ENCODE measurements at regions not wholly inside any gene's neighbourhood (a gene's known extent, or its start where the extent isn't known, plus 50 kb on each side); places are given as distances from the start of the nearest gene placed in this dataset.

DNA sequence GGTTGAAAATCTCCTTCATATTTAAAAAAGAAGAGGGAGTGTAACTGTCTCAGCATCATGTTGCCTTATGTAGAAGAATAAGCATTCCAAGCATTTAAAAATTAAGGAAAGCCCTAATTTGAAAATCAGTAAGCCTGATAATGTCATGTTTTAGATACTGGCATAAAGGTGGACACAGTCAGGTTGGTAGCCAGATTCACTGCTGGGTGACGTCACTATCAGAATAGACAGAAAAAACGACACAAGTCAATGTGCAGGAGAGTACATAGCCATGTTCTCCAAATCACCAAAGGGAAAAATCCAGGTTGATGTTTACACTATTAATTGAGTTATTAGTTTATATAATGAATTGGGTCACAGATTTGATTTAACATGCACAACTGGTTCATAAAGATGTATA lies 50.8 kb upstream of the POU3F2 start:
- no peak for TF ChIP-seq POLR2AphosphoS5 (IDR thresholded peaks at IDR 0.05)
- TF ChIP-seq, protein P1, sequence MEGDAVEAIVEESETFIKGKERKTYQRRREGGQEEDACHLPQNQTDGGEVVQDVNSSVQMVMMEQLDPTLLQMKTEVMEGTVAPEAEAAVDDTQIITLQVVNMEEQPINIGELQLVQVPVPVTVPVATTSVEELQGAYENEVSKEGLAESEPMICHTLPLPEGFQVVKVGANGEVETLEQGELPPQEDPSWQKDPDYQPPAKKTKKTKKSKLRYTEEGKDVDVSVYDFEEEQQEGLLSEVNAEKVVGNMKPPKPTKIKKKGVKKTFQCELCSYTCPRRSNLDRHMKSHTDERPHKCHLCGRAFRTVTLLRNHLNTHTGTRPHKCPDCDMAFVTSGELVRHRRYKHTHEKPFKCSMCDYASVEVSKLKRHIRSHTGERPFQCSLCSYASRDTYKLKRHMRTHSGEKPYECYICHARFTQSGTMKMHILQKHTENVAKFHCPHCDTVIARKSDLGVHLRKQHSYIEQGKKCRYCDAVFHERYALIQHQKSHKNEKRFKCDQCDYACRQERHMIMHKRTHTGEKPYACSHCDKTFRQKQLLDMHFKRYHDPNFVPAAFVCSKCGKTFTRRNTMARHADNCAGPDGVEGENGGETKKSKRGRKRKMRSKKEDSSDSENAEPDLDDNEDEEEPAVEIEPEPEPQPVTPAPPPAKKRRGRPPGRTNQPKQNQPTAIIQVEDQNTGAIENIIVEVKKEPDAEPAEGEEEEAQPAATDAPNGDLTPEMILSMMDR (IDR thresholded peaks at IDR 0.05): no peak

Data from gastroesophageal sphincter (tissue), 3 donors.